IMR-90 (cell line): ENCODE measurements at regions not wholly inside any gene's neighbourhood (a gene's known extent, or its start where the extent isn't known, plus 50 kb on each side); places are given as distances from the start of the nearest gene placed in this dataset.

Experiments
- ATAC-seq: fragments of 200-7000 bp; cut with Tn5 transposase; 2 replicates; pipeline ENCODE4 v1.9.1; 2020; ENCODE audit warnings: low read depth, mild to moderate bottlenecking, moderate library complexity
- BruUV-seq: library from RNA; stranded (reverse); fragments of 400-500 nt; replicated peaks from 2 replicates; lab custom pipeline; 2021; lab: Mats Ljungman, UMichigan
- CTCF ChIA-PET: fragments of 300-600 bp; formaldehyde crosslinking; extraction: SDS; loops from one replicate; lab custom pipeline; 2021; ENCODE audit warnings: antibody characterized with exemption; lab: Yijun Ruan, JAX
- POLR2A ChIA-PET: fragments of 300-600 bp; sonication (Branson Sonifier 250); formaldehyde crosslinking; loops from one replicate; lab custom pipeline; 2022; ENCODE audit warnings: antibody characterized with exemption; ENCODE audit not compliant: unreplicated experiment; lab: Charles Lee
- DNase-seq: peaks from one replicate; pipeline ENCODE4 v3.0.0; 2013
- H2AFZ ChIP-seq: replicated peaks from 2 replicates; pipeline ENCODE3; 2013; ENCODE audit warnings: low read length, mild to moderate bottlenecking; ENCODE audit not compliant: poor library complexity
- H2AK5ac ChIP-seq: 2 replicates; pipeline ENCODE4 v1.6.1; 2013; ENCODE audit warnings: low read depth, low read length, inconsistent platforms
- H2AK9ac ChIP-seq: replicated peaks from 2 replicates; pipeline ENCODE3; 2013; ENCODE audit warnings: mild to moderate bottlenecking, low read depth, low read length, moderate library complexity; ENCODE audit not compliant: poor library complexity
- H2BK120ac ChIP-seq: 2 replicates; pipeline ENCODE4 v1.6.1; 2013; ENCODE audit warnings: low read depth, low read length, inconsistent platforms
- H2BK15ac ChIP-seq: 3 replicates; pipeline ENCODE4 v1.6.1; 2013; ENCODE audit warnings: low read depth, low read length, inconsistent platforms
- H2BK20ac ChIP-seq: 2 replicates; pipeline ENCODE4 v1.6.1; 2013; ENCODE audit warnings: low read depth, mild to moderate bottlenecking, inconsistent platforms, low read length, moderate library complexity
- H2BK5ac ChIP-seq: 2 replicates; pipeline ENCODE4 v1.6.1; 2013; ENCODE audit warnings: mild to moderate bottlenecking, low read depth, low read length, inconsistent platforms; ENCODE audit not compliant: poor library complexity, severe bottlenecking
- H3K14ac ChIP-seq: replicated peaks from 2 replicates; pipeline ENCODE4 v1.6.1; 2013; ENCODE audit warnings: low read depth, low read length, inconsistent platforms
- H3K18ac ChIP-seq: 2 replicates; pipeline ENCODE4 v1.6.1; 2013; ENCODE audit warnings: low read depth, low read length, control low read depth
- H3K23ac ChIP-seq: 2 replicates; pipeline ENCODE4 v1.6.1; 2013; ENCODE audit warnings: low read depth, low read length, inconsistent platforms
- H3K27ac ChIP-seq: 2 replicates; pipeline ENCODE4 v1.5.1; 2013; ENCODE audit warnings: mild to moderate bottlenecking, control low read depth, low read length; ENCODE audit not compliant: insufficient read depth
- H3K27me3 ChIP-seq: 2 replicates; pipeline ENCODE4 v1.6.1; 2013; ENCODE audit warnings: low read length; ENCODE audit not compliant: control insufficient read depth, insufficient read depth
- H3K36me3 ChIP-seq: 2 replicates; pipeline ENCODE4 v1.6.1; 2013; ENCODE audit warnings: low read length, mixed read lengths; ENCODE audit not compliant: control insufficient read depth, insufficient read depth
- H3K4ac ChIP-seq: 2 replicates; pipeline ENCODE4 v1.6.1; 2013; ENCODE audit warnings: low read depth, low read length, inconsistent platforms
- H3K4me1 ChIP-seq: 2 replicates; pipeline ENCODE4 v1.6.1; 2013; ENCODE audit warnings: low read length, mixed read lengths; ENCODE audit not compliant: control insufficient read depth, insufficient read depth
- H3K4me2 ChIP-seq: 2 replicates; pipeline ENCODE4 v1.6.1; 2013; ENCODE audit warnings: low read depth, mild to moderate bottlenecking, control low read depth, low read length, moderate library complexity
- H3K4me3 ChIP-seq: 2 replicates; pipeline ENCODE4 v1.5.1; 2013; ENCODE audit warnings: low read depth, mild to moderate bottlenecking, control low read depth, low read length, moderate library complexity; ENCODE audit not compliant: insufficient read depth
- H3K56ac ChIP-seq: 2 replicates; pipeline ENCODE4 v1.6.1; 2013; ENCODE audit warnings: low read length, inconsistent platforms; ENCODE audit not compliant: insufficient read depth; ENCODE audit errors: extremely low read depth
- H3K79me1 ChIP-seq, 2 experiments: 2 replicates each; pipeline ENCODE4 v1.6.1; 2013; ENCODE audit warnings: low read length in 2 of 2, inconsistent platforms in 1 of 2, low read depth in 1 of 2
- H3K9ac ChIP-seq: 2 replicates; pipeline ENCODE4 v1.6.1; 2013; ENCODE audit warnings: low read depth, low read length, control low read depth
- H3K9me1 ChIP-seq: 2 replicates; pipeline ENCODE4 v1.6.1; 2013; ENCODE audit warnings: low read length, inconsistent platforms; ENCODE audit not compliant: insufficient read depth
- H3K9me3 ChIP-seq: 2 replicates; pipeline ENCODE4 v1.6.1; 2013; ENCODE audit warnings: low read length; ENCODE audit not compliant: control insufficient read depth, insufficient read depth
- H4K20me1 ChIP-seq: 2 replicates; pipeline ENCODE4 v1.6.1; 2013; ENCODE audit warnings: low read length, inconsistent platforms; ENCODE audit not compliant: insufficient read depth
- H4K5ac ChIP-seq: 2 replicates; pipeline ENCODE4 v1.6.1; 2013; ENCODE audit warnings: mild to moderate bottlenecking, low read depth, low read length, control low read depth
- H4K8ac ChIP-seq, 2 experiments: 2 replicates each; pipeline ENCODE4 v1.6.1; 2013; ENCODE audit warnings: low read depth in 2 of 2, low read length in 2 of 2, control low read depth in 1 of 2, inconsistent platforms in 1 of 2
- H4K91ac ChIP-seq: 2 replicates; pipeline ENCODE4 v1.6.1; 2013; ENCODE audit warnings: low read depth, low read length, inconsistent platforms; ENCODE audit not compliant: insufficient read depth
- BHLHE40 ChIP-seq: fragments of 150-350 bp; IDR thresholded peaks from 2 replicates; pipeline ENCODE4 v1.6.1; 2016; ENCODE audit warnings: mild to moderate bottlenecking, low read depth, low read length
- CEBPB ChIP-seq: IDR thresholded peaks from 2 replicates; pipeline ENCODE4 v1.6.1; 2012; ENCODE audit warnings: low read depth, low read length, improper control_type of control experiment
- CHD1 ChIP-seq: IDR thresholded peaks from 2 replicates; pipeline ENCODE4 v1.6.1; 2012; ENCODE audit warnings: low read depth, low read length, improper control_type of control experiment
- CTCF ChIP-seq: conservative IDR thresholded peaks from 2 replicates; pipeline ENCODE4 v1.5.1; 2012; ENCODE audit warnings: mild to moderate bottlenecking, low read depth, low read length, improper control_type of control experiment
- FOS ChIP-seq: fragments of 150-350 bp; IDR thresholded peaks from 2 replicates; pipeline ENCODE4 v1.6.1; 2016; ENCODE audit warnings: low read depth, low read length
- MAFK ChIP-seq: IDR thresholded peaks from 2 replicates; pipeline ENCODE4 v1.6.1; 2012; ENCODE audit warnings: low read depth, low read length, improper control_type of control experiment
- MAZ ChIP-seq: IDR thresholded peaks from 2 replicates; pipeline ENCODE4 v1.6.1; 2012; ENCODE audit warnings: low read depth, mild to moderate bottlenecking, low read length, improper control_type of control experiment, moderate library complexity, borderline replicate concordance
- MXI1 ChIP-seq: IDR thresholded peaks from 2 replicates; pipeline ENCODE4 v1.6.1; 2012; ENCODE audit warnings: low read depth, mild to moderate bottlenecking, low read length, moderate library complexity, borderline replicate concordance
- NFE2L2 ChIP-seq: fragments of 150-350 bp; IDR thresholded peaks from 2 replicates; pipeline ENCODE4 v1.6.1; 2016; ENCODE audit warnings: low read depth, mild to moderate bottlenecking, low read length
- POLR2A ChIP-seq: IDR thresholded peaks from 2 replicates; pipeline ENCODE4 v1.6.1; 2012; ENCODE audit warnings: mild to moderate bottlenecking, low read depth, low read length
- RAD21 ChIP-seq: IDR thresholded peaks from 2 replicates; pipeline ENCODE4 v1.6.1; 2012; ENCODE audit warnings: low read length, improper control_type of control experiment
- SMC3 ChIP-seq: fragments of 150-350 bp; IDR thresholded peaks from 2 replicates; pipeline ENCODE4 v1.6.1; 2016; ENCODE audit warnings: low read depth, mild to moderate bottlenecking, antibody characterized with exemption, low read length, moderate library complexity
- WGBS, 2 experiments: methylation state at CpG; one replicate each; pipeline versions ENCODE4 v1.1.5 to v1.1.7; 2013; ENCODE audit warnings: missing lambda C conversion rate in 2 of 2; ENCODE audit not compliant: insufficient read length in 1 of 2; ENCODE audit errors: extremely low coverage in 2 of 2; 5-methylcytosine and 5-hydroxymethylcytosine counted together
- dilution Hi-C: fragments of 300-500 bp; cut with HindIII; formaldehyde crosslinking; loops from one replicate; pipeline ENCODE4 v1.14.3; 2018; ENCODE audit warnings: low sequenced_read_pairs; ENCODE audit not compliant: unreplicated experiment
- in situ Hi-C: fragments of 300-500 bp; cut with MboI; formaldehyde crosslinking; loops from 3 replicates; pipeline ENCODE4 v1.14.3; 2019; ENCODE audit warnings: low sequenced_read_pairs, inconsistent platforms, mixed read lengths
- intact Hi-C: fragments of 100-400 bp; cut with micrococcal nuclease; formaldehyde crosslinking; loops from 2 replicates; pipeline ENCODE4 v1.10.0; 2022

- H3K4me2 ChIP-seq = no peak overlapping the region
- H4K8ac ChIP-seq = no peak overlapping the region
- H3K27me3 ChIP-seq = no peaks in the 10 kb centered on the region
- H4K20me1 ChIP-seq = no peaks in the 10 kb centered on the region
- H3K4ac ChIP-seq = no peak overlapping the region
- H2AK5ac ChIP-seq = no peak overlapping the region
- BruUV-seq = no TSS peak
- intact Hi-C loops = no loop called here
- in situ Hi-C loops = no loop called here
- no peaks in the 10 kb centered on the region for H3K9me3 ChIP-seq
- POLR2A ChIA-PET = interaction anchor here (0.6 kb wide), 1 partner anchor 11 kb away, joined by 4 read pairs; no protein-coding TSS in a partner anchor
- H3K9me1 ChIP-seq = no peaks in the 10 kb centered on the region
- no peak overlapping the region for H2BK15ac ChIP-seq
- no peak overlapping the region for H2AFZ ChIP-seq
- no peak for TF ChIP-seq CHD1
- no peak for TF ChIP-seq MAFK
- no peak for TF ChIP-seq SMC3
- TF ChIP-seq RAD21 = no peak
- no peak for TF ChIP-seq CTCF
- TF ChIP-seq MXI1 = no peak
- TF ChIP-seq NFE2L2 = no peak
- no peak for TF ChIP-seq FOS
- TF ChIP-seq MAZ = no peak
- no peak for TF ChIP-seq BHLHE40
- TF ChIP-seq CEBPB = no peak
- no peak for TF ChIP-seq POLR2A
- H3K4me1 ChIP-seq = no peaks in the 10 kb centered on the region
- no peak overlapping the region for H3K4me3 ChIP-seq
- no peak overlapping the region for H4K91ac ChIP-seq
- H2BK120ac ChIP-seq = no peak overlapping the region
- no peak overlapping the region for H4K5ac ChIP-seq
- H3K36me3 ChIP-seq = no peaks in the 10 kb centered on the region
- no peak overlapping the region for H3K23ac ChIP-seq
- H3K14ac ChIP-seq = no peak overlapping the region
- no peaks in the 10 kb centered on the region for H3K79me1 ChIP-seq
- no peak overlapping the region for H3K56ac ChIP-seq
- ATAC-seq = no peak
- H3K9ac ChIP-seq = no peak overlapping the region
- CTCF ChIA-PET = no interaction called here
- whole genome bisulfite sequencing, 2 experiments = no CpG with 5 or more reads among the region's 4 CpGs
- no peak overlapping the region for H2BK5ac ChIP-seq
- H2BK20ac ChIP-seq = no peak overlapping the region
- H3K27ac ChIP-seq = no peak overlapping the region
- no peak for DNase-seq
- H2AK9ac ChIP-seq = no peak overlapping the region
- dilution Hi-C loops = no loop called here
- H3K18ac ChIP-seq = no peak overlapping the region
Observed at GRCh38 chr10:90041585-90041984, 340.2 kb downstream of the KIF20B start.
